ENCODE measurements at regions not wholly inside any gene's neighbourhood (a gene's known extent, or its start where the extent isn't known, plus 50 kb on each side); places are given as distances from the start of the nearest gene placed in this dataset.
A peak's percentile ranks its signal among the peaks of the same experiment; 100 is the strongest.

- DNase-seq (no peak), ATAC-seq (no peak)
- Mint-ChIP-seq H3K4me1 (peaks cover 5% of the 10 kb centered on the region), H3K36me3 (ENCODE audit: low read depth) (no peaks in the 10 kb centered on the region), H3K27me3 (peaks cover 13% of the 10 kb centered on the region), H3K4me3 (no peak overlapping the region), H3K27ac (no peak overlapping the region), H3K9me3 (no peaks in the 10 kb centered on the region)
These were observed 90.7 kb downstream of the RIPK4 start for GRCh38 chr21:41676198-41676597.

DNA sequence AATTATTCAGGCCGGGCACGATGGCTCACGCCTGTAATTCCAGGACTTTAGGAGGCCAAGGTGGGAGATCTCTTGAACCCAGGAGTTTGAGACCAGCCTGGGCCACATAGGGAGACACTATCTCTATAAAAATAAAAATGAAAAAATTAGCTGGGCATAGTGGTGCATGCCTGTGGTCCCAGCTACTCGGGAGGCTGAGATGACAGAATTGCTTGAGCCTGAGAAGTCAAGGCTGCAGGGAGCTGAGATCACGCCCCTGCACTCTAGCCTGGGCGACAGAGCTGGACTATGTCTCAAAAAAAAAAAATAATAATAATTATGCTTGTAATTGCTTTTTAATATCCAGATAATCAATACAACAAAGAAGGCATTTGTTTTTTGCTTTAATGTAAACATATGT lies 91.3 kb downstream of the RIPK4 start:
- no peaks in the 10 kb centered on the region for H3K36me3 Mint-ChIP-seq (ENCODE audit: low read depth)
- no peak overlapping the region for H3K27ac Mint-ChIP-seq
- ATAC-seq = no peak
- no peak for DNase-seq
- H3K4me3 Mint-ChIP-seq = no peak overlapping the region
- peaks cover 5% of the 10 kb centered on the region for H3K4me1 Mint-ChIP-seq
- peaks cover 13% of the 10 kb centered on the region for H3K27me3 Mint-ChIP-seq
- H3K9me3 Mint-ChIP-seq = no peaks in the 10 kb centered on the region

DNA sequence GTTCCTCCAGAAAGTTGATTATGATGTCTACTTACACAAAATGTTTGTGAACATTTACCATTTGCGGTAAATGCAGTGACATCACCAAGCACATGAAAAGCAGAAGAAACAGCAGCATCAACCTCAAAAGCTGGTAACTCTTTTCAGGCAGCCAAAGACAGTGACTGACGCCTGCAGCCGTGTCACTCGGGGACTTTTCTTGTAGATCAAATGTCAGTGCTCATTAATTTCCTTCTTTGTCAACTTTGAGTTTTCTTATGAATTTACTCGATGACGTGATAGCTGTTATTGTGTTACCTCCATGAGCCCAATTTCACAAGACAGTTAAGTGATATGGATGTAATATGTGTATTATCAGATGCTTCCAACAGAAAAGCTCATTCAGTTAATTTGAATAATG lies 92.5 kb downstream of the RIPK4 start:
- Mint-ChIP-seq H3K27ac (no peak overlapping the region), H3K4me3 (no peak overlapping the region), H3K9me3 (no peaks in the 10 kb centered on the region), H3K36me3 (ENCODE audit: low read depth) (no peaks in the 10 kb centered on the region), H3K27me3 (peaks cover 11% of the 10 kb centered on the region), H3K4me1 (peaks cover 5% of the 10 kb centered on the region)
- ATAC-seq (no peak), DNase-seq (no peak)

GRCh38 chr21:41673596-41674335 lies 93.1 kb downstream of the RIPK4 start:
- Mint-ChIP-seq H3K27ac (no peak overlapping the region), H3K36me3 (ENCODE audit: low read depth) (no peaks in the 10 kb centered on the region), H3K27me3 (peaks cover 8% of the 10 kb centered on the region), H3K9me3 (no peaks in the 10 kb centered on the region), H3K4me1 (peaks cover 5% of the 10 kb centered on the region), H3K4me3 (no peak overlapping the region)
- ATAC-seq (no peak), DNase-seq (no peak)

GRCh38 chr21:41673071-41673470 lies 93.8 kb downstream of the RIPK4 start:
- Mint-ChIP-seq H3K36me3 (ENCODE audit: low read depth) (no peaks in the 10 kb centered on the region), H3K27ac (no peak overlapping the region), H3K27me3 (peaks cover 5% of the 10 kb centered on the region), H3K9me3 (no peaks in the 10 kb centered on the region), H3K4me3 (no peak overlapping the region), H3K4me1 (peaks cover 5% of the 10 kb centered on the region)
- DNase-seq (no peak), ATAC-seq (no peak)

GRCh38 chr21:41672543-41672915 lies 94.3 kb downstream of the RIPK4 start:
- Mint-ChIP-seq H3K27me3 (peaks cover 5% of the 10 kb centered on the region), H3K4me1 (peaks cover 5% of the 10 kb centered on the region), H3K36me3 (ENCODE audit: low read depth) (no peaks in the 10 kb centered on the region), H3K4me3 (no peak overlapping the region), H3K9me3 (no peaks in the 10 kb centered on the region), H3K27ac (no peak overlapping the region)
- ATAC-seq (no peak), DNase-seq (no peak)

DNA sequence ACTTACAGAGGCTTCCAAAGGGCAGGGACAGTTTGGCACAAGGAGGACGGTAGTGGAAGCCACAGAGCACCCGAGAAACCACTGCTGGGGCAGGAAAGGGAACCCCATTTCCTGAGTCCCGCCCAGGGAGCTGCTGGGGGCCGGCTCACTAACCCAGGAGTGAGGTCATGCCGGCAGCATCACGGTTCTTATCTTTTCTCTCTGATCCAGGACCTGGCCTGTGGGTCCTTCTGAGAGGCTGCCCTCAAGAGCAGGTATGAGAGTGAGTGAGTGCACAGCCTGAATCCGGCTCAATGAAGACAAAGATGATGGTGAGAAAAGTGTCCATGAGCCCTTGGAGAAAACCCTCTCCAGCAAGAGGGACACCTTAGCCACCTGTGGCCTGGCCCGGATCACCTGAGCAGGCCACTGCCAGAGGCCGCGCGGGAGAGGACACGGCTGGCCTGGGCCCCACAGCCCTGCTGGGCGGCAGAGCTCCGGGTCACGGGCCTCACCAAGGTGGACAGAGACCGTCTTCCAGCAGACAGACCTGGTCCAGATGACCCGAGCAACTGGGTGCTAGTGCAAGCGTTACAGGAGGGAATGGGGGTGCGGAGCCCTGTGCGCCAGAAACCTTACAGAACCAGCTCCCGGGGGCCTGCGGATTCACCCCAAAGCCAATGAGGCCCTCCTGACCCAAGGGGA lies 94.9 kb downstream of the RIPK4 start:
- Mint-ChIP-seq H3K27me3 (peaks cover 5% of the 10 kb centered on the region), H3K4me1 (peaks cover 5% of the 10 kb centered on the region), H3K9me3 (no peaks in the 10 kb centered on the region), H3K36me3 (ENCODE audit: low read depth) (no peaks in the 10 kb centered on the region), H3K27ac (no peak overlapping the region), H3K4me3 (no peak overlapping the region)
- ATAC-seq (peak; percentile 17), DNase-seq (no peak)

DNA sequence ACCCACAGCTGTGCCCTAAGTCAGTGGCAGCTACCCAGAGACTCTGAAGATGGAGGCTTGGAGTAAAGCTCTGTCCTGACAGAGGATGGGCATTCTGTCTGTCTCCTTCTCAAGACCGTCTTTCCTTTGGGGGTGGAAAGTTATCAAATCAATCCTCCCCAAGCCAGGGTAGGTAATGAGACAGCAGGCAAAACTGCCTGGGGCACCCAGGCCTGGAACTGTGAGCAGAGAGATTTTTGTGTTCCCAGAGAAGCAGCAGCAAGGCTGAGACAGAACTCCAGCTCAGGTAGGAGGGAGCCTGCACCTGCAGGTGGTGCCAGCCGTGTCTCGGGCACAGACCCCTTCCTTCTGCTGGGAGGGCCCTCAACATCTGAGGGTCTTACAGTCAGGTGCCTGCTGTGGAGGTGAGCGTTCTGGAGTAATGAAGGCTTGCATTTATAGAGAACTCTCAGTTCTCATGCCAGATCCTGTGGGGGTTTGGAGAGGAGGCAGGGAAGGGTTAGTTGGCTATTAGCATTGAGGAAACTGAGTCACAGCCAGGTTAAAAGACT lies 95.6 kb downstream of the RIPK4 start:
- Mint-ChIP-seq H3K9me3 (no peaks in the 10 kb centered on the region), H3K4me1 (peaks cover 5% of the 10 kb centered on the region), H3K36me3 (ENCODE audit: low read depth) (no peaks in the 10 kb centered on the region), H3K4me3 (no peak overlapping the region), H3K27me3 (peaks cover 5% of the 10 kb centered on the region), H3K27ac (no peak overlapping the region)
- DNase-seq (no peak), ATAC-seq (no peak)

- Mint-ChIP-seq H3K36me3 (ENCODE audit: low read depth) (no peaks in the 10 kb centered on the region), H3K4me3 (no peak overlapping the region), H3K27me3 (peaks cover 5% of the 10 kb centered on the region), H3K27ac (no peak overlapping the region), H3K9me3 (no peaks in the 10 kb centered on the region), H3K4me1 (peaks cover 5% of the 10 kb centered on the region)
- ATAC-seq (no peak), DNase-seq (no peak)
These were observed 96.6 kb downstream of the RIPK4 start for GRCh38 chr21:41670056-41670805.

DNA sequence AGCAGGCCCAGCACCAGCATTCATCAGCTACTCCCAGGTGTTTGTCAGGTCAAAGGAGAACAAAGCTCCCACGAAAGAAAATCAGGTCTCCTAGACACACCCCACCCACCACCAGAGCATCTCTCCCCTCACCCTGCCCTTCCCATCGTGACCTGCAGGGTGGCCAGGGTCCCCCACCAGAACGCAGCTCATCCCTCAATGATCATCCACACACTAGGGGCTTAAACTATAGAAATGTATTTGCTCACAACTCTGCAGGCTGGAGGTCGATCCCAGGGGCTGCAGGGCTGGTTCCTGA lies 97.4 kb downstream of the RIPK4 start:
- peaks cover 5% of the 10 kb centered on the region for H3K27me3 Mint-ChIP-seq
- H3K27ac Mint-ChIP-seq = no peak overlapping the region
- no peak for ATAC-seq

GRCh38 chr21:41668686-41669532 lies 97.9 kb downstream of the RIPK4 start:
- Mint-ChIP-seq H3K9me3 (no peaks in the 10 kb centered on the region), H3K27me3 (peaks cover 7% of the 10 kb centered on the region)

More for the DNA sequence above, 97.4 kb downstream of the RIPK4 start:
- H3K4me1 Mint-ChIP-seq = peaks cover 5% of the 10 kb centered on the region
- DNase-seq = no peak
- H3K36me3 Mint-ChIP-seq (ENCODE audit: low read depth) = no peaks in the 10 kb centered on the region
- no peak overlapping the region for H3K4me3 Mint-ChIP-seq
- no peaks in the 10 kb centered on the region for H3K9me3 Mint-ChIP-seq

DNA sequence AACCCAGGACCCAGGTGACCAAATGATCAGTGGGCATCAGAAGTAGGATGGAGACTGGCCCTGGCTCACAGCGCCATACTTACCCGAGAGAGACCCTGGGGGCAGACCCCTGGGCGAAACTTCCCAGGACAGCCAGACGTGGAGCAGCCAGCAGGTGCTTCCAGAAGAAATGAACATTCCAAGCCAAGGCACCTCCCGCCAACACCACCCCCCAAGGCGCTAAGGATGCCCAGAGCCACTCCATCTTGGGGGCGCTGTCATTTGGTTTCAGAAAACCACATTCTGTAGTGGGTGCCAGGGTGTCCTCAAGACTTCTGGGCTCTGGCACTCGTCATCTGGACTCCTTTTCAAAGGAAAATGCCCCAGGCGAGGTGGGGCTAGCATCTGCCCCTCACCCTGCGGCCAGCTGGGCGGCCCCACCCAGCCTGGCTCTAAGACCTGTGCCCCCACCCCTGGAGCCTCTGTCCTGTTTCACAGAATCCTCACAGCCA lies 98.8 kb downstream of the RIPK4 start:
- peaks cover 5% of the 10 kb centered on the region for H3K4me1 Mint-ChIP-seq
- ATAC-seq (no peak), DNase-seq (no peak)
- peaks cover 6% of the 10 kb centered on the region for H3K27me3 Mint-ChIP-seq
- H3K9me3 Mint-ChIP-seq = no peaks in the 10 kb centered on the region
- no peaks in the 10 kb centered on the region for H3K36me3 Mint-ChIP-seq (ENCODE audit: low read depth)
- H3K27ac Mint-ChIP-seq = no peak overlapping the region
- no peak overlapping the region for H3K4me3 Mint-ChIP-seq

More at GRCh38 chr21:41668686-41669532, 97.9 kb downstream of the RIPK4 start:
- no peak overlapping the region for H3K4me3 Mint-ChIP-seq
- no peaks in the 10 kb centered on the region for H3K36me3 Mint-ChIP-seq (ENCODE audit: low read depth)
- no peak overlapping the region for H3K27ac Mint-ChIP-seq
- H3K4me1 Mint-ChIP-seq = peaks cover 5% of the 10 kb centered on the region
- no peak for DNase-seq
- ATAC-seq = no peak

- no peak overlapping the region for H3K27ac Mint-ChIP-seq
- no peak overlapping the region for H3K4me3 Mint-ChIP-seq
- ATAC-seq (no peak), DNase-seq (no peak)
- peaks cover 3% of the 10 kb centered on the region for H3K4me1 Mint-ChIP-seq
- H3K9me3 Mint-ChIP-seq = no peaks in the 10 kb centered on the region
- peaks cover 3% of the 10 kb centered on the region for H3K27me3 Mint-ChIP-seq
- H3K36me3 Mint-ChIP-seq (ENCODE audit: low read depth) = no peaks in the 10 kb centered on the region
These were observed 99.7 kb downstream of the RIPK4 start for GRCh38 chr21:41667136-41667535.

- ATAC-seq (no peak), DNase-seq (no peak)
- peaks cover 3% of the 10 kb centered on the region for H3K27me3 Mint-ChIP-seq
- H3K9me3 Mint-ChIP-seq = no peaks in the 10 kb centered on the region
- no peak overlapping the region for H3K4me3 Mint-ChIP-seq
- no peak overlapping the region for H3K27ac Mint-ChIP-seq
- peaks cover 3% of the 10 kb centered on the region for H3K4me1 Mint-ChIP-seq
- no peaks in the 10 kb centered on the region for H3K36me3 Mint-ChIP-seq (ENCODE audit: low read depth)
These were observed 100.2 kb downstream of the RIPK4 start for GRCh38 chr21:41666641-41667081.
